ENCODE measurements at regions not wholly inside any gene's neighbourhood (a gene's known extent, or its start where the extent isn't known, plus 50 kb on each side); places are given as distances from the start of the nearest gene placed in this dataset.
"Not testable (repeated sequence)": the region's sequence is repeated elsewhere in the genome, so short reads cannot be mapped to it uniquely, and the experiment has no call there.

DNA sequence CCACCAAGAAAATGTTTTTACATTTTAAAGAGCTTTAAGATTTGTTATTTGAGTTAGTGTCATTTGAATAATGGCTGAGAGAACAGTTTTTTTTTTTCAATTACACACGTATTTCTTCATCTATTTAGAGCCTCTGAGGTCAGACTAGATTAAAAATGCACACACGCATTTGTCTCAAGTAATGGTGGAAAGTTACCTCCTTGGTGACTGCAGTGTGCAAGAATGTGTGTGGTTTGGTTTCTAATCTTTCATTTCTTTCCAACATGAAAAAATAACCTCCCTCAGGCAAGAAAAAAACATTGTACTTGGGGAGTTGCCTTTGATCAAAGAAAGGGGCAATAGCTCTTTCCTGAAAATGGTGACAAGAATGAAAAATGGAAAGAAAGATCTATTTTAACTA is 235.5 kb upstream of the ZNF337 start:
- intact Hi-C loops (cut with DNase I); ATAC-seq; DNase-seq: not testable (repeated sequence)

DNA sequence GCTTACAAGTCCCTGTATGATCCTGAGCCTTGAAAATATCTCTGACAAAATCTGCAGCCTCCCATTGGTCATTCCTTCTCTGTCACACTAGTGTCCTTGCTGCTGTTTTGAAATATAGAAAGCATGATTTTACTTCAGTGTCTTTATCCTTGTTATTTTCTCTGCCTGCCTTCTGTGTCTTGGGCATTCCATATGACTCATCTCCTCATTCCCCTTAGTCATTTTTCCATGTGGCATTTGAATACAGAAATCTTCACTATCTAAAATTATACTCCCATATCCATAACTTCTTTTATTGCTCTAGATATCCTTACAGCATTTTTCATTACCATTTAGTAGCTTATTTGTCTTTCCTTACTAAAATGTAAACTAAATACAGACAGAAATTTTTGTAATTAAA is 205.7 kb upstream of the ZNF337 start:
- DNase-seq; ATAC-seq; intact Hi-C loops (cut with DNase I): not testable (repeated sequence)

DNA sequence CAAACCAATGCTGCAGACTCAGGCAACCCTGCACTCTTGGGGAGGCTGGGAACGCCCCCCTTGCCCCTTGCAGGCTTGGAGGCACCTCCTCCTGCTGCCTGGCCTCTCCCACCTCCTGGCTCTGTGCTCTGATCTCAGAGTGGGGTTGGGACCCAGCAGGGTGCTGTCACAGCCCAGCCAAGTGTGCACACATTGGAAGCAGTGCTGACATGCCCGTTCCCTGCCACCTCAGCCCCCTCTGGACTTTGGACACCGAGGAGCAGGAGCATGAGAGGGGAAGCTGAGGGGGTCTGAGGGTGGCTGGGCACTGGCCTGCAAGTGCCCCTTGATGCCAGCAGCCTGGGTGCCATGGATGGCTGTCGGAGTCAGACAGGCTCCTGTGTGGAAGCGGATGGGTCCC is 202.0 kb upstream of the ZNF337 start:
- DNase-seq; intact Hi-C loops (cut with DNase I); ATAC-seq: not testable (repeated sequence)

DNA sequence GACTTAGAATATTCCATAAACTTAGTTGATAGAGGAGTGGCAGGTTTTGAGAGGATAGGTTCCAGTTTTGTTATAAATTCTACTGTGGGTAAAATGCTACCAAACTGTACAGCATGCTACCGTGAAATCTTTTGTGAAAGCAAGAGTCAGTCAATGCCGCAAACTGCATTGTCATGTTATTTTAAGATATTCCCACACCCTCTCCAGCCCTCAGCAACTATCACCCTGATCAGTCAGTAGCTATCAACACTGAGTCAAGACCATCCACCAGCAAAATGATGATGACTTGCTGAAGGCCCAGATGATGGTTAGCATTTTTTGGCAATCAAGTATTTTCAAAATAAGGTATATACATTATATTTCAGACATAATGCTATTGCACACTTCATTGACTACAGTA is 182.4 kb upstream of the ZNF337 start:
- ATAC-seq; intact Hi-C loops (cut with DNase I); DNase-seq: not testable (repeated sequence)

DNA sequence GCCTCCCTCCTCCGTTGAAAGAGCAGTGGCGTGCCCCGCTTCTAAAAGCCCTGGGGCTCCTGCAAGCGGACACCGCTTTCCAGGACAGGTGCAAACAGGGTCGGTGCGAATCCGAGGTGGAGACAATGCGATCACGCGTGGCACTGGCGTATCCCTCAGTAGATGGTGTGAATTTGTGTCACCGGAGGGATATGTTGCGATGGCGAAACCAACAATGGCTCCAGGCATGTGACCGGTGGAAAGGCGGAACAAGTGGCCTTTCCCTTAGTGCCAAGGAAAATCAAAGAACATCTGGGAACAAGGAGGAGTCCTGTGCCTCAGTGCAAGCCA is 172.0 kb upstream of the ZNF337 start:
- intact Hi-C loops (cut with DNase I); ATAC-seq; DNase-seq: not testable (repeated sequence)

DNA sequence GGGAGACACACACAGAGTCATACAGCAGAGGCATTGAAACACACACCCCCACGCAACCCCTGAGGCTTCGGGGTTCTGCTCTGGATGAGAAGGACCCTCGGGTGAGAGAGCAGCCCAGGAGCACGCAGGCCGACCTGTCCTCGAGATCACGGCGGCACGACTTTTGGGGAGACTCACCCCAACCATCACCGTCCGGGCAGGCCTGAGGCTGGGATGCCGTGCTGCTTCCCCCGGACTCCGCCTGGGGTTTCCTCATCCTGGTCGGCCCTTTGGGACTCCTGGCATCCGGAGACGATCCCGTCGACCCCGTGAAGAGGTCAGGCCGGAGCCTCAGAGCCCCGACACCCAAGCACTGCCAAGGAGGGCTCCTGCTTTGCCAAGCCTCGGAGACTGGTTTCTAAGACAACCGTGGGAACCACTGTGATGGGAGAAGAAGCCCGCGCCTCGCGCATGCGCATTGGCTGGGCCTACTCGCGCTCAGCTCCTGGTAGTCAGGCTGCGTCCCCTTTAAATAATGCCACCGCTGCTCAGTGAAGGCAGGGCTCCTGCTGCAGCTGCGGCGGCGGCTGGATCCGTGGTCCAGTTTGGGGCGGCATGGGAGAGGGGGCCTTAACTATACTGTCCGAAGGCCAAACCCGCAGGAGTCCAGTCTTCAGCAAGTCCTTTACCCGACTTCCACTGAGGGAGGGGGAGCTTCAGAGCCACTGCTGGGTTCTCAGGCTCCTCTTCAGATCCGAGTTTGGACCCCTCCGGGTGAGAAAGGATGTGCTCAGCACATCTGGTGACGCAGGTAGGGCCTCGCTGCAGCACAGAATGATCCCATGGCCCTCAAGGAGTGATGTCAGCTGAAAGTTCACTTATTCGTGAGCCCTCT is 171.4 kb upstream of the ZNF337 start:
- ATAC-seq (peak; percentile 90 to 96), DNase-seq (peak; percentile 86)
- intact Hi-C loops (cut with DNase I), result no loop called here

DNA sequence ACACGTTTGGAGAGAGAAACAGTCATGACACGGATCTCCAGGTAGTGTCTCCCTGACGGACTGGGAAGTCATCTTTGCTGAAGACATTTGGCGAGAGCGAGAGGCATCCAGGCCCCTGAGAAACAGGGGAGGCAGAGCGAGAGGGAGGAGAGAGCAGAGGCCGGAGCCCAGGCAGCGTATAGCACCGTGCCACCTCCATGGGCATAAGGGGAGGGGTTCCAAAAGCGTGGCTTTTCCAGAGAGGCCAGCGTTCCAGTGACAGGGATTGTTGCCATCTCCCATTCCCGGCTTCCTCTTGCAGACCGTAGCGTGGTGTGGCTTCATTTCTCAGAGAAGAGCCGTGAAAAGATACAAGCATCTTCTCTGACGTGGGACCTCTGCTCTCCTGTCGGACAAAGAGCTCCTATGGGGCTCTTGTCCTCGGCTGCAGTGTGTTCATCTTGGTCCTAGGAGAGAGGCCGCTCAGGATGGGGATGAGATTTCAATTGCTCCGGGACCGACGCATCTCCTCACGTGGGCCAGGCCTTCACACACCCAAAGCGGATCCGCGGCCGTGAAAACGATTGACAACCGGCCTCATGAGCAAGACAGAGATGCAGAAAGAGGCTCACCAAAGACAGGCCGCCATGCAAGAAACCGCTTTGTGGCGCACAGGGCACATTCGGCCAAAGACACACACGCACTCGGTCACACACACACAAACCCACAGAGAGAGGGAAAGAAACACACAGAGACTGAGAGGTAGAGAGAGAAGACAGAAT is 170.5 kb upstream of the ZNF337 start:
- DNase-seq; ATAC-seq; intact Hi-C loops (cut with DNase I): not testable (repeated sequence)

DNA sequence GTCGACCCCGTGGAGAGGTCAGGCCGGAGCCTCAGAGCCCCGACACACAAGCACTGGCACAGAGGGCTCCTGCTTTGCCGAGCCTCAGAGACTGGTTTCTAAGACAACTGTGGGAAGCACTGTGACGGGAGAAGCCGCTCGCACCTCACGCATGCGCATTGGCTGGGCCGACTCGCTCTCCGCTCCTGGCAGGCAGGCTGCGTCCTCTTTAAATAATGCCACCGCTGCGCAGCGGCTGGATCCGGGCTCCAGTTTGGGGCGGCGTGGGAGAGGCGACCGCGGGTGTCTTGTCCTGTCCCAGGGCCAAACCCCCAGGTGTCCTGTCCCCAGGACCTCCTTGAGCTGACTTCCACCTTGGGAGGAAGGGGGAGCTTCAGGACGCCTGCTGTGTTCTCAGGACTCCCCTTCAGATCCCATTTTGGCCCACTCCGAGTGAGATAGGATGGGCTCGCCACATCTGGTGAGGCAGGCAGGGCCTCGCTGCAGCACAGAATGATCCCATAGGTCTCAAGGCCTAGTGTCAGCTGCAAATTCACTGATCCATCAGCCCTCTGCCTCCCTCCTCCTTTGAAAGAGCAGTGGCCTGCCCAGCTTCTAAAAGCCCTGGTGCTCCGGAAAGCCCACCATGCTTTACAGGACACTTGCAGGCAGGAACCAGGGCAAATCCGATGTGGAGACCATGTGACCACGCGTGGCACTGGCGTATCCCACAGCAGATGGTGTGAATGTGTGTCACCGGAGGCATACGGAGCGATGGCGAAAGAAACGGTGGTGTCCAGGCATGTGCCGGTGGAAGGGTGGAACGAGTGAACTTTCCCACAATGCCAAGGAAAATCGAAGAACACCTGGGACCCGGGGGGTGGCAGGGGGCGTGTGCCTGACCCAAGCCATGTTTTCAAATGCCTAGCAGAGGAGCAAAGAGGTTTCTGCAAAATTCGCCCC is 169.3 kb upstream of the ZNF337 start:
- ATAC-seq (peak; percentile 28 to 49), DNase-seq (peak; percentile 88)
- intact Hi-C loops (cut with DNase I), result no loop called here

DNA sequence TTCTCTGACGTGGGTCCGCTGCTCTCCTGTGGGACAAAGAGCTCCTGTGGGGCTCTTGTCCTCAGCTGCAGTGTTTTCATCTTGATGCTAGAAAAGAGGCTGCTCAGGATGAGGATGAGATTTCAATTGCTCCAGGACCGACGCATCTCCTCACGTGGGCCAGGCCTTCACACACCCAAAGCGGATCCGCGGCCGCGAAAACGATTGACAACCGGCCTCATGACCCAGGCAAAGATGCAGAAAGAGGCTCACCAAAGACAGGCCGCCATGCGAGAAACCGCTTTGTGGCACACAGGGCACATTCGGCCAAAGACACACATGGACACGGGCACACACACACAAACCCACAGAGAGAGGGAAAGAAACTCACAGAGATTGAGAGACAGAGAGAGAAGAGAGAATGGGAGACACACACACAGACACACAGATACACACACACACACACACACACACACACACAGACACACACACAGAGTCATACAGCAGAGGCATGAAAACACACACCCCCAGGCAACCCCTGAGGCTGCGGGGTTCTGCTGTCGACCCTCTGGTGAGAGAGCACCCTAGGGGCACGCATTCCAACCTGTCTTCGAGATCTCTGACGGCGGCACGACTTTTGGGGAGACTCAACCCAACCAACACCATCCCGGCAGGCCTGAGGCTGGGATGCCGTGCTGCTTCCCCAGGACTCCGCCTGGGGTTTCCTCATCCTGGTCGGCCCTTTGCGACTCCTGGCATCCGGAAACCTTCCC is 168.5 kb upstream of the ZNF337 start:
- DNase-seq; intact Hi-C loops (cut with DNase I); ATAC-seq: not testable (repeated sequence)

DNA sequence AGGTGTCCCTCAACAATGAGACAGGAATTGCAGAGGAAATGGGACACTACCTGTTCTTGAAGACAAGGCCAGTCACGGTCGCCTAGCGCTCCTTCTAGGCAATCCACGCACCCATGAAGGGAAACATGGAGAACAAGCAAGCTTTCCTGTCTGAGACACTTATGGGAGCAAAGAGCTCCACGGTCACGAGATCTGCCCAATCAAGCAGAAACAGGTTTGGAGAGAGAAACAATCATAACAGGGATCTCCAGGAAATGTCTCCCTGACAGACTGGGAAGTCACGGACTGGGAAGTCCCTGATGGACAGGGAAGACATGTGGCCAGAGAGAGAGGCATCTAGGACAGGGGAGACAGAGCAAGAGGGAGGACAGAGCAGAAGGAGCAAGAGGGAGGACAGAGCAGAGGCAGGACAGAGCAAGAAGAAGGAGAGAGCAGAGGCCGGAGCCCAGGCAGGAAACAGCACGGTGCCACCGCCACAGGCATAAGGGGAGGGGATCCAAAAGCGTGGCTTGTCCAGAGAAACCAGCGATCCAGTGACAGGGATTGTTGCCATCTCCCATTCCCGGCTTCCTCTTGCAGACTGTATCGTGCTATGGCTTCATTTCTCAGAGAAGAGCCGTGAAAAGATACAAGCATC is 167.8 kb upstream of the ZNF337 start:
- intact Hi-C loops (cut with DNase I), result no loop called here
- no peak for ATAC-seq
- DNase-seq, result no peak

DNA sequence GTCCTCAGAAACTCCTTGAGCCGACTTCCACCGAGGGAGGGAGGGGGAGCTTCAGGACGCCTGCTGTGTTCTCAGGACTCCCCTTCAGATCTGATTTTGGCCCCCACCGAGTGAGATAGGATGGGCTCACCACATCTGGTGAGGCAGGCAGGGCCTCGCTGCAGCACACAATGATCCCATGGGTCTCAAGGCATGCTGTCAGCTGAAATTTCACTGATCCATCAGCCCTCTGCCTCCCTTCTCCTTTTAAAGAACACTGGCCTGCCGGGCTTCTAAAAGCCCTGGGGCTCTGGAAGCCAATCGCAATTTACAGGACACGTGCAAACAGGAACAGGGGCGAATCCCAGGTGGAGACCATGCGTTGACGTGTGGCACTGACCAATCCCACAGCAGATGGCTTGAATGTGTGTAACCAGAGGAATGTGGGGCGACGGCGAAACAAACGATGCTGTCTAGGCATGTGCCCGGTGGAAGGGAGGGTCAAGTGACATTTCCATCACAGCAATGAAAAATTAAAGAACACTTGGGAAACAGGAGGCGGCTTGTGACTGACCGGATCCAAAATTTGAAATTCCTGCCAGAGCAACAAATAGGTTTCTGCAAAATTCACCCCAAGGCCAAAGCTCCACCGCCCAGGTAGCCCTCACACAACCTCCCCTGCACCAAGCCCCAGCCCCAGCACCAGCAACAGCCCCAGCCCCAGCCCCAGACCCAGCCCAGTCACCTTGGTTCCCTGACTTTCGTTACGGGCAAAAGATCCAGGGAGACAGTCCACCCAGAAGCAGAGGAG is 167.1 kb upstream of the ZNF337 start:
- ATAC-seq, result no peak
- no peak for DNase-seq
- intact Hi-C loops (cut with DNase I), result no loop called here

DNA sequence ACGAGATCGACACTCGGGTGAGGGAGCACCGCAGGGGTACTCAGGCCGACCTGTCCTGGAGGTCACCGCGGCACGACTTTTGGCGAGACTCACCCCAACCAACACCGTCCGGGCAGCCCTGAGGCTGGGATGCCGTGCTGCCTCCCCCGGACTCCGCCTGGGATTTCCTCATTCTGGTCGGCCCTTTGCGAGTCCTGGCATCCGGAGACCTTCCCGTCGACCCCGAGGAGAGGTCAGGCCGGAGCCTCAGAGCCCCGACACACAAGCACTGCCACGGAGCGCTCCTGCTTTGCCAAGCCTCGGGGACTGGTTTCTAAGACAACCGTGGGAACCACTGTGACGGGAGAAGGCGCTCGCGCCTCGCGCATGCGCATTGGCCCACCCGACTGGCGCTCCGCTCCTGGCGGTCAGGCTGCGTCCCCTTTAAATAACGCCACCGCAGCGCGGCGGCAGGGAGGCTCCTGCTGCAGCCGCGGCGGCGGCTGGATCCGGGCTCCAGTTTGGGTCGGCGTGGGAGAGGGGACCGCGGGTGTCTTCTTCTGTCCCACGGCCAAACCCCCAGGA is 166.4 kb upstream of the ZNF337 start:
- ATAC-seq (peak; percentile 36 to 52), DNase-seq (peak; percentile 94)
- intact Hi-C loops (cut with DNase I), result not testable (repeated sequence)

DNA sequence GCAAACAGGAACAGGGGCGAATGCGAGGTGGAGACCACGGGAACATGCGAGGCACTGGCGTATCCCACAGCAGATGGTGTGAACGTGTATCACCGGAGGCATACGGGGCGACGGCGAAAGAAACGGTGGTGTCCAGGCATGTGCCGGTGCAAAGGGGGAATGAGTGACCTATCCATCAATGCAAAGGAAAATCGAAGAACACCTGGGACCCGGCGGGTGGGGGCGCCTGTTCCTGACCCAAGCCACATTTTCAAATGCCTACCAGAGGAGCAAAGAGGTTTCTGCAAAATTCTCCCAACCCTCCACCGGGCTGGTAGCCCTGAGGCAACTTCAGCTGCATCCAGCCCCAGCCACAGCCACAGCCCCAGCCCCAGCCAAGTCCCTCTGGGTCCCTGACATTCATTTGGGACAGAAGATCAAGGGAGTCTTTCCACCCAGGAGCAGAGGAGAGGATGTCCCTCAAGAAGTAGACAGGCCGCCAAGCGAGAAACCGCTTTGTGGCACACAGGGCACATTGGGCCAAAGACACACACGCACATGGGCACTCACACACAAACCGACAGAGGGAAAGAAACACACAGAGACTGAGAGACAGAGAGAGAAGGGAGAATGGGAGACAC is 164.0 kb upstream of the ZNF337 start:
- intact Hi-C loops (cut with DNase I), result no loop called here
- ATAC-seq, result no peak
- no peak for DNase-seq

DNA sequence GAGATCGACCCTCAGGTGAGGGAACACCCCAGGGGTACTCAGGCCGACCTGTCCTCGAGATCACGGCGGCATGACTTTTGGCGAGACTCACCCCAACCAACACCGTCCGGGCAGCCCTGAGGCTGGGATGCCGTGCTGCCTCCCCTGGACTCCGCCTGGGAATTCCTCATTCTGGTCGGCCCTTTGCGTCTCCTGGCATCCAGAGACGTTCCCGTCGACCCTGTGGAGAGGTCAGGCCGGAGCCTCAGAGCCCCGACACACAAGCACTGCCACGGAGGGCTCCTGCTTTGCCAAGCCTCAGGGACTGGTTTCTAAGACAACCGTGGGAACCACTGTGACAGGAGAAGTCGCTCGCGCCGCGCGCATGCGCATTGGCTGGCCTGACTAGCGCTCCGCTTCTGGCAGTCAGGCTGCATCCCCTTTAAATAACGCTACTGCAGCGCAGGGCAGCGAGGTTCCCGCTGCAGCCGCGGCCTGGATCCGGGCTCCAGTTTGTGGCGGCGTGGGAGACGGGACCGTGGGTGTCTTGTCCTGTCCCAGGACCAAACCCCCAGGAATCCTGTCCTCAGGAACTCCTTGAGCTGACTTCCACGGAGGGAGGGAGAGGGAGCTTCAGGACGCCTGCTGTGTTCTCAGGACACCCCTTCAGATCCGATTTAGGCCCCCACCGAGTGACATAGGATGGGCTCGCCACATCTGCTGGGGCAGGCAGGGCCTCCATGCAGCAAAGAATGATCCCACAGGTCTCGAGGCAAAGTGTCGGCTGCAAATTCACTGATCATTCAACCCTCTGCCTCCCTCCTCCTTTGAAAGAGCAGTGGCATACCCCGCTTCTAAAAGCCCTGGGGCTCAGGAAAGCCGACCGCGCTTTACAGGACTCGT is 163.2 kb upstream of the ZNF337 start:
- ATAC-seq, result peak; percentile 62 to 73
- intact Hi-C loops (cut with DNase I), result no loop called here
- DNase-seq, result peak; percentile 81

DNA sequence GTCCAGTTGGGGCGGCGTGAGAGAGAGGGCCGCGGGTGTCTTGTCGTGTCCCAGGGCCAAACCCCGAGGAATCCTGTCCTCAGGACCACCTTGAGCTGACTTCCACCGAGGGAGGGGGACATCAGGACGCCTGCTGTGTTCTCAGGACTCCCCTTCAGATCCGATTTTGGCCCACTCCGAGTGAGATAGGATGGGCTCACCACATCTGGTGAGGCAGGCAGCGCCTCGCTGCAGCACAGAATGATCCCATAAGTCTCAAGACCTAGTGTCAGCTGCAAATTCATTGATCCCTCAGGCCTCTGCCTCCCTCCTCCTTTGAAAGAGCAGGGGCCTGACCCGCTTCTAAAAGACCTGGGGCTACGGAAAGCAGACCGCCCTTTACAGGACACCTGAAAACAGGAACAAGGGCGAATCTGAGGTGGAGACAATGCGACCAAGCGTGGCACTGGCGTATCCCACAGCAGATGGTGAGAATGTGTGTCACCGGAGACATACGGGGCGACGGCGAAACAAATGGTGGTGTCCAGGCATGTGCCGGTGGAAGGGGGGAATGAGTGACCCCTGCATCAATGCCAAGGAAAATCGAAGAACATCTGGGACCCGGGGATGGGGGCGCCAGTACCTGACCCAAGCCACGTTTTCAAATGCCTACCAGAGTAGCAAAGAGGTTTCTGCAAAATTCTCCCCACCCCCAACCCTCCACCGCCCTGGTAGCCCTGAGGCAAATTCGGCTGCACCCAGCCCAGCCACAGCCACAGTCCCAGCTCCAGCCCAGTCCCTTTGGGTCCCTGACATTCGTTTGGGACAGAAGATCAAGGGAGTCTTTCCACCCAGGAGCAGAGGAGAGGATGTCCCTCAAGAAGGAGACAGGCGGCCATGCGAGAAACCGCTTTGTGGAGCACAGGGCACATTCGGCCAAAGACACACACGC is 162.1 kb upstream of the ZNF337 start:
- intact Hi-C loops (cut with DNase I), result no loop called here
- DNase-seq, result no peak
- ATAC-seq, result no peak
